Prostate gland (tissue), 2 donors: ENCODE measurements at regions not wholly inside any gene's neighbourhood (a gene's known extent, or its start where the extent isn't known, plus 50 kb on each side); places are given as distances from the start of the nearest gene placed in this dataset.

Experiments
- DNase-seq: peaks from one replicate; pipeline ENCODE4 v3.0.0-alpha.2; 2019; ENCODE audit warnings: low spot score
- H3K27ac ChIP-seq, 2 donors: fragments of 200-600 bp; sonication (generic); 2 replicates each; pipeline ENCODE4 v1.5.1; 2017 to 2019
- H3K27me3 ChIP-seq: fragments of 200-600 bp; sonication (generic); replicated peaks from 2 replicates; pipeline ENCODE4 v1.5.1; 2019; ENCODE audit not compliant: insufficient read depth
- H3K36me3 ChIP-seq, 2 donors: fragments of 200-600 bp; sonication (generic); 1 replicate in 1 of 2; 2 replicates in 1 of 2; pipeline versions ENCODE4 v1.5.1 to v1.8.1; 2017 to 2019
- H3K4me1 ChIP-seq: fragments of 200-600 bp; sonication (generic); replicated peaks from 2 replicates; pipeline ENCODE4 v1.5.1; 2019
- H3K4me3 ChIP-seq, 2 donors: fragments of 200-600 bp; sonication (generic); 2 replicates each; pipeline ENCODE4 v1.5.1; 2017 to 2019
- H3K9me3 ChIP-seq: fragments of 200-600 bp; sonication (generic); 2 replicates; pipeline ENCODE4 v1.5.1; 2017
- CTCF ChIP-seq, 4 experiments: fragments of 200-600 bp in 2 of 4; fragments of 450-650 bp in 2 of 4; sonication (generic) in 2 of 4; IDR thresholded peaks; 1 replicate in 3 of 4; 2 replicates in 1 of 4; pipeline ENCODE4 v1.5.1; 2016 to 2019; ENCODE audit warnings: antibody characterized with exemption in 4 of 4, mild to moderate bottlenecking in 2 of 4, moderate library complexity in 2 of 4
- POLR2A ChIP-seq: fragments of 450-650 bp; IDR thresholded peaks from one replicate; pipeline ENCODE4 v1.6.1; 2016; ENCODE audit warnings: antibody characterized with exemption, mild to moderate bottlenecking
- POLR2AphosphoS5 ChIP-seq: sonication (generic); formaldehyde crosslinking; IDR thresholded peaks from one replicate; pipeline ENCODE4 v1.6.1; 2017; ENCODE audit warnings: antibody characterized with exemption
- WGBS: methylation state at CpG from one replicate; pipeline ENCODE4 v1.1.5; 2018; 5-methylcytosine and 5-hydroxymethylcytosine counted together
- intact Hi-C: fragments of 100-400 bp; cut with DNase I; formaldehyde crosslinking; loops from one replicate; pipeline ENCODE4 v1.14.2; 2022

DNA sequence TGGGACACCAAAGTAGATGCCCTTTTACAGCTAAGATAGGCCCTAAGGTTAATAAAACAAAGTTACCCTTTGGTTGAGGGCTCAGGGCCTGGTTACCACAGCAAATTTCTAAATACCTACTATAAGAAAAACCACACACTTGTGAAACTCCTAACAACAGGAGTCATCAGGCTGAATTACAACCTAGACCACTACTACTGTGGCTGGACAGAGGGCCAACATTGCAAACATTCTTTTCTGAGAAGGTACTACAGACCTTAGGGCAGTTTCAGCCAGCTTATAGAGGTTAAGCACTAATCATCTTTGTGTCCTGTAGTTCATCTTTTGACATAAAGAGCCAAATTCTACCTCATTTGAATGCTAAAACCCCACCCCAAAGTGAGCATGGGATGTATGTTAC, 504.0 kb downstream of the RAPGEF2 start:
- intact Hi-C loops, result no loop called here
- Histone ChIP-seq H3K4me3 (no peak overlapping the region), H3K9me3 (no peaks in the 10 kb centered on the region), H3K4me1 (no peaks in the 10 kb centered on the region), H3K36me3 (no peaks in the 10 kb centered on the region), H3K27ac (no peak overlapping the region), H3K27me3 (no peaks in the 10 kb centered on the region)
- TF ChIP-seq POLR2AphosphoS5, result no peak
- no peak for TF ChIP-seq CTCF (IDR thresholded peaks at IDR 0.05)
- TF ChIP-seq POLR2A, result no peak
- no peak for DNase-seq

DNA sequence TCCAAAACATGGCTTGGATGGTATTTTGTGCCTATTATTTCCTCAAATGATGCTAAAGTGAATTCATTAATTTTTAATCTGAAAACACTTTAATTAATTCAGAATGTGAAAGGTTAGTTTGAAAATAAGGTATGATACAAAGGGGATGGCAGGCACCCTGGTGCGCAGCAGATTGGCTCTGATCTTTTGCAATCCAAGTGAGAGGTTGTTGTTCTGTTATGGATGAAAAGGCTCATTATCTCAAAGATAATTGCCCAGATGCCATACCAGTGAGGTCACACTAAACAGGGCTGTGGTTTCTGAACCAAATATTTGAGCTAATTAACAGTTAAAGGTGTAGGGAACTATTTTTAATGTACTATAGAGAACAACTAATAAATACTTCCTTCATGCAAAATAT, 504.9 kb downstream of the RAPGEF2 start:
- H3K9me3 ChIP-seq, result no peaks in the 10 kb centered on the region
- intact Hi-C loops, result no loop called here
- no peak overlapping the region for H3K4me3 ChIP-seq
- H3K27me3 ChIP-seq, result no peaks in the 10 kb centered on the region
- no peak overlapping the region for H3K27ac ChIP-seq
- H3K36me3 ChIP-seq, result no peaks in the 10 kb centered on the region
- no peaks in the 10 kb centered on the region for H3K4me1 ChIP-seq
- no peak for DNase-seq
- WGBS, result 85% methylated on average over 1 of the region's 1 CpG
- TF ChIP-seq CTCF (IDR thresholded peaks at IDR 0.05) (no peak), POLR2AphosphoS5 (no peak), POLR2A (no peak)

- Histone ChIP-seq H3K4me1 (no peaks in the 10 kb centered on the region), H3K9me3 (no peaks in the 10 kb centered on the region), H3K36me3 (no peaks in the 10 kb centered on the region), H3K4me3 (no peak overlapping the region), H3K27me3 (no peaks in the 10 kb centered on the region), H3K27ac (no peak overlapping the region)
- no peak for DNase-seq
- TF ChIP-seq POLR2AphosphoS5 (no peak), POLR2A (no peak)
- intact Hi-C loops, result no loop called here
- WGBS, result 91% methylated on average over 4 of the region's 4 CpGs
Measured at GRCh38 chr4:159608436-159608835, 505.6 kb downstream of the RAPGEF2 start.

- Histone ChIP-seq H3K27me3 (no peaks in the 10 kb centered on the region), H3K4me3 (no peak overlapping the region), H3K4me1 (no peaks in the 10 kb centered on the region), H3K36me3 (no peaks in the 10 kb centered on the region), H3K27ac (no peak overlapping the region), H3K9me3 (no peaks in the 10 kb centered on the region)
- DNase-seq, result no peak
- TF ChIP-seq POLR2A (no peak), CTCF (IDR thresholded peaks at IDR 0.05) (no peak), POLR2AphosphoS5 (no peak)
- 66% methylated on average over 1 of the region's 1 CpG for WGBS
- intact Hi-C loops, result no loop called here
Measured at GRCh38 chr4:159632031-159632430, 529.2 kb downstream of the RAPGEF2 start.

- Histone ChIP-seq H3K4me3 (no peak overlapping the region), H3K9me3 (no peaks in the 10 kb centered on the region), H3K27me3 (no peaks in the 10 kb centered on the region), H3K36me3 (no peaks in the 10 kb centered on the region), H3K27ac (no peak overlapping the region), H3K4me1 (no peaks in the 10 kb centered on the region)
- DNase-seq, result no peak
- no peak for TF ChIP-seq POLR2A
- WGBS, result 83% methylated on average over 5 of the region's 5 CpGs
- intact Hi-C loops, result no loop called here
Measured at GRCh38 chr4:159639671-159640323, 536.9 kb downstream of the RAPGEF2 start.

- no peaks in the 10 kb centered on the region for H3K9me3 ChIP-seq
Measured at GRCh38 chr4:159649237-159649636, 546.4 kb downstream of the RAPGEF2 start.

More at GRCh38 chr4:159649237-159649636, 546.4 kb downstream of the RAPGEF2 start:
- no peak for DNase-seq
- no peaks in the 10 kb centered on the region for H3K36me3 ChIP-seq
- TF ChIP-seq POLR2A (no peak), CTCF (IDR thresholded peaks at IDR 0.05) (no peak)
- intact Hi-C loops, result no loop called here
- H3K27ac ChIP-seq, result no peak overlapping the region
- H3K27me3 ChIP-seq, result no peaks in the 10 kb centered on the region
- no peak overlapping the region for H3K4me3 ChIP-seq
- H3K4me1 ChIP-seq, result no peaks in the 10 kb centered on the region
